Kidney (tissue), 13 donors: ENCODE measurements at regions not wholly inside any gene's neighbourhood (a gene's known extent, or its start where the extent isn't known, plus 50 kb on each side); places are given as distances from the start of the nearest gene placed in this dataset.

Experiments used
- DNase-seq, 5 donors: peaks; one replicate each; pipeline ENCODE4 v3.0.0-alpha.2; 2013 to 2020
- FAIRE-seq: peaks from 2 replicates; lab custom pipeline; 2012; peaks lifted over from hg19 to GRCh38; lab: Jason Lieb, UNC
- H3K27ac ChIP-seq, 2 donors: one replicate each; pipeline ENCODE4 v1.7.0; 2013; ENCODE audit warnings: low read depth in 2 of 2, low read length in 2 of 2, inconsistent platforms in 1 of 2
- H3K27me3 ChIP-seq: one replicate; pipeline ENCODE4 v1.7.1; 2013; ENCODE audit warnings: low read length, inconsistent platforms; ENCODE audit not compliant: control insufficient read depth, insufficient read depth
- H3K36me3 ChIP-seq, 3 donors: one replicate each; pipeline versions ENCODE4 v1.7.0 to v1.7.1; 2013; ENCODE audit warnings: low read length in 3 of 3, control low read depth in 1 of 3, inconsistent platforms in 1 of 3; ENCODE audit not compliant: insufficient read depth in 3 of 3, control insufficient read depth in 2 of 3
- H3K4me1 ChIP-seq, 3 donors: one replicate each; pipeline versions ENCODE4 v1.7.0 to v1.7.1; 2013; ENCODE audit warnings: low read length in 3 of 3, inconsistent platforms in 1 of 3, low read depth in 1 of 3; ENCODE audit not compliant: control insufficient read depth in 2 of 3, insufficient read depth in 2 of 3
- H3K4me3 ChIP-seq, 3 donors: one replicate each; pipeline versions ENCODE4 v1.7.0 to v1.8.1; 2013; ENCODE audit warnings: low read length in 3 of 3, control low read depth in 1 of 3, inconsistent platforms in 1 of 3
- H3K9ac ChIP-seq, 3 donors: one replicate each; pipeline versions ENCODE4 v1.7.0 to v1.7.1; 2013; ENCODE audit warnings: low read length in 3 of 3, control low read depth in 1 of 3, inconsistent platforms in 1 of 3
- H3K9me3 ChIP-seq, 3 donors: one replicate each; pipeline versions ENCODE4 v1.7.0 to v1.7.1; 2013; ENCODE audit warnings: low read length in 3 of 3, control low read depth in 1 of 3, inconsistent platforms in 1 of 3; ENCODE audit not compliant: control insufficient read depth in 2 of 3, insufficient read depth in 1 of 3
- intact Hi-C: fragments of 100-400 bp; cut with DNase I; formaldehyde crosslinking; loops from one replicate; pipeline ENCODE4 v1.11.1; 2022
- TF ChIP-seq, protein P1 (sequence below): IDR thresholded peaks from 3 replicates; pipeline ENCODE4 v1.5.1; 2012; ENCODE audit warnings: mild to moderate bottlenecking, moderate library complexity, borderline replicate concordance; ENCODE audit not compliant: insufficient read depth; ENCODE audit errors: extremely low read depth
- donor health status: control.
- donor health status: control.
- donor health status: control.
- donor health status: control.
- donor health status: control.
- donor health status: DM: yes; HTN: yes; CAD: no.
- donor health status: Normal renal cell carcinoma (clear cell type).

DNA sequence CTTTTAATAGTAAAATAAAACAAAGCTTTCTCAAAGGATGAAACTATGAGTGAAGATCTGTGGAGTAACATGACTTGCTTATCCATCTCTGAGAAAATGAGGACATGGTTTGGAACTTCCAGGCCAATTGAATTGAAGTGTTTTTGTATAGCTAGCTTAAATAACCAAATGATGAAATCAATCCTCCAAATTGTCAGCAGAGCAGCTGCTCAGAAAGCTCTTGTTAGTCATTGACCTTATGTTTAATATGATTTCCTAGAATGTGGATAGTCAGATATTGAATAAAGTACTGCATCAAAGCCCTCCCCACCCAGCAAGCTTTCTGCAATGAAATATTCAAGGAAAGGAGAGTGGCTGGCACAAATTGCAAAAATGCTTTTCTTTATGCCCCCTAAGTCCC is 437.2 kb downstream of the MFSD1 start:
- intact Hi-C loops: no loop called here
- TF ChIP-seq, protein P1, sequence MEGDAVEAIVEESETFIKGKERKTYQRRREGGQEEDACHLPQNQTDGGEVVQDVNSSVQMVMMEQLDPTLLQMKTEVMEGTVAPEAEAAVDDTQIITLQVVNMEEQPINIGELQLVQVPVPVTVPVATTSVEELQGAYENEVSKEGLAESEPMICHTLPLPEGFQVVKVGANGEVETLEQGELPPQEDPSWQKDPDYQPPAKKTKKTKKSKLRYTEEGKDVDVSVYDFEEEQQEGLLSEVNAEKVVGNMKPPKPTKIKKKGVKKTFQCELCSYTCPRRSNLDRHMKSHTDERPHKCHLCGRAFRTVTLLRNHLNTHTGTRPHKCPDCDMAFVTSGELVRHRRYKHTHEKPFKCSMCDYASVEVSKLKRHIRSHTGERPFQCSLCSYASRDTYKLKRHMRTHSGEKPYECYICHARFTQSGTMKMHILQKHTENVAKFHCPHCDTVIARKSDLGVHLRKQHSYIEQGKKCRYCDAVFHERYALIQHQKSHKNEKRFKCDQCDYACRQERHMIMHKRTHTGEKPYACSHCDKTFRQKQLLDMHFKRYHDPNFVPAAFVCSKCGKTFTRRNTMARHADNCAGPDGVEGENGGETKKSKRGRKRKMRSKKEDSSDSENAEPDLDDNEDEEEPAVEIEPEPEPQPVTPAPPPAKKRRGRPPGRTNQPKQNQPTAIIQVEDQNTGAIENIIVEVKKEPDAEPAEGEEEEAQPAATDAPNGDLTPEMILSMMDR: no peak
- H3K9ac ChIP-seq: no peak overlapping the region
- FAIRE-seq: no peak
- H3K27ac ChIP-seq: no peak overlapping the region
- H3K9me3 ChIP-seq: no peaks in the 10 kb centered on the region
- H3K36me3 ChIP-seq: no peaks in the 10 kb centered on the region
- DNase-seq: no peak
- H3K4me1 ChIP-seq: no peaks in the 10 kb centered on the region
- no peak overlapping the region for H3K4me3 ChIP-seq
- no peaks in the 10 kb centered on the region for H3K27me3 ChIP-seq

DNA sequence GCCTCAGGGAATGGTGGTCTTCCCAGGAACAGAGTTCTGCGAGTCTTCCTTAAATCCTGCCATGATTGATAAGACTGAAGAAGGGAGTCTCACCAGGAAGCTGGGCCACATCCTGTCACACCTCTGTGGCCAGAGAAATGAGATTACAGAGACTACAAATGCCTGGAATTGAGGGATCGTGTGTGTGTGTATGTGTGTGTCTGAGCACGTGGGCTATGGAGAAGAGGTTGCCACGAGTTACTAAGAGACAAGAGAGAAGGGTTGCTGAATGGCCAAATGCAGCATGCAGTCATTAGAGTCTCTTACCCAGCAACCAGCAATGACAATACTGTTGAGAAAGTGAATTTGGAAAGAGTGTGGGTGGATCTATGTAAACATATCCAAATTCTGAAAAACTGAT is 443.1 kb downstream of the MFSD1 start:
- FAIRE-seq: no peak
- TF ChIP-seq, protein P1: no peak
- Histone ChIP-seq H3K4me1 (no peaks in the 10 kb centered on the region), H3K36me3 (no peaks in the 10 kb centered on the region), H3K9me3 (no peaks in the 10 kb centered on the region), H3K27me3 (no peaks in the 10 kb centered on the region), H3K9ac (no peak overlapping the region), H3K27ac (no peak overlapping the region), H3K4me3 (no peak overlapping the region)
- intact Hi-C loops: no loop called here
- no peak for DNase-seq

DNA sequence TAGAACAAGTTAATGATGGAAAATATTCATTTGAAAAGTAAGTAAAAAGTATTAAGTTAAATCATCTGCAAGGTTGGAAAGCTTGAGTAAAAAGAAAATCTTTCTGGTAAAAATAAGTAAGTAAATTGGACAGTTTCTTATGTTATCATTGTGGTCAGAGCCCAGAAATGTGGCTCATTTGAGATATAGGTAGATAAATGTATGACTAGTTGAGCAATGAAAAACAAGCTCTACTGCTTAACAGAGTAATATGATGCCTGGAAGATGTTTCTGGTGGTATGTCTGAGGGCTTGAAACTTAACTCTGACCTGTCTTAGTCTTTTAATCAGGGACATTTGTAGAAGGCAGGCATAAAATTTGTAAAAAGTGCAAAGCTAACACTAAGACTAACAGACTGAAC is 444.0 kb downstream of the MFSD1 start:
- FAIRE-seq (no peak), DNase-seq (no peak)
- TF ChIP-seq, protein P1: no peak
- Histone ChIP-seq H3K27ac (no peak overlapping the region), H3K9me3 (no peaks in the 10 kb centered on the region), H3K36me3 (no peaks in the 10 kb centered on the region), H3K27me3 (no peaks in the 10 kb centered on the region), H3K4me1 (no peaks in the 10 kb centered on the region), H3K4me3 (no peak overlapping the region), H3K9ac (no peak overlapping the region)
- intact Hi-C loops: no loop called here

- H3K9ac ChIP-seq: no peak overlapping the region
- no peaks in the 10 kb centered on the region for H3K4me1 ChIP-seq
- DNase-seq (no peak), FAIRE-seq (no peak)
- H3K27me3 ChIP-seq: no peaks in the 10 kb centered on the region
- no peak overlapping the region for H3K4me3 ChIP-seq
- H3K27ac ChIP-seq: no peak overlapping the region
- intact Hi-C loops: no loop called here
- H3K9me3 ChIP-seq: no peaks in the 10 kb centered on the region
- TF ChIP-seq, protein P1: no peak
- no peaks in the 10 kb centered on the region for H3K36me3 ChIP-seq
These were observed 444.5 kb downstream of the MFSD1 start for GRCh38 chr3:159246385-159246784.
